ENCODE measurements at regions not wholly inside any gene's neighbourhood (a gene's known extent, or its start where the extent isn't known, plus 50 kb on each side); places are given as distances from the start of the nearest gene placed in this dataset.
"Not testable (repeated sequence)": the region's sequence is repeated elsewhere in the genome, so short reads cannot be mapped to it uniquely, and the experiment has no call there.

DNA sequence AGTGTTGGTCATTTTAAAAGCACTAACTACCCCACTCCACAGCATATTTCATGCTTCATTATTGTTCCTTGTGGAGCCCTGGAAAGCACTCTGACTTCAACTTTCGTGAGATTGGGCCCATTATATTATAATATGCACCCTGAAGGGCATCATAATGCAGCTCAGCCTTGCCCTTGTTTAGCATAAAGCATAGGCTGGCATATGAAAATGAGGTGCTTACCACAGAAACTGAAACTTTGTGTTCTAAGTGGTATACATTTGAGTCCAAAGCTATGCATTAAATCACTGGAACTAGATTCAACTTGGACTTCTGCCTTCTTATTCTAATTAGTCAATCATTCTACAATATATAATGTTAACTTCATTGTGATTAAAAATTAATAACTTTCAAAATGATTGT, 1027.9 kb downstream of the STIM2 start:
- no peak for DNase-seq

DNA sequence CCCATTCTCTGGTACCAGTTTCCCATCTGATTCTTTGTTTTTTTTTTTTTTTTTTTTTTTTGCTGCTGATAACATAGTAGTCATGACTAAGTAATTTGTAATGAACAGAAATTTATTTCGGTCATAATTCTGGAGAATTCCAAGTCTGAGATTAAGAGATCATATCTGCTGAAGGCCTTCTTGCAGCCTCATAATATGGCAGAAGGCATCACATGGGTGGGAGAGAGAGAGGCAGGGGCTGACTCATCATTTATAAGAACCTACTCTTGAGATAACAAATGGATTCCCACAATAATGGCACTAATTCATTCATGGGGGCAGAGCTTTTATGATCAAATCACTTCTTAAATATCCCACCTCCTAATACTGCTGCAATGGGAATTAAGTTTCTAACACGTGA, 1034.3 kb downstream of the STIM2 start:
- no peak for DNase-seq

DNA sequence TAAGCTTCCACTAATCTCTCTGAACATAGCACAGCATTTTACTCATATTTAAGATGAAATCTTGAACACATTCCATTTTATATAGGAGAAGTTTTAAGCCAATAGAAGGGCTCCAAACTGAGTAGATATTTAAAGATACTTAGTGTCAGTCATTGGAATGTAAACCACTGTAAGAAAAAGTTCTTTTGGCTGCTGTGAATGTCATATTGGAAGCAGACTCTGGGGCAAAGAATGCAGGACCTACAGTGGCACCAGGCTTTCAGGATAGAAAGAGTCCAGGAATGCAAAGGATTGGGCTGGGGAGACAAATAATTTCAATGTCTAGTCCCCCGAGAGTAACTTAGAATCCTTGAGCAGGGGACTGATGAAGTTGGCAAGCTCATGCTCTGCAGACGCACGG, 1047.7 kb downstream of the STIM2 start:
- DNase-seq, result no peak

DNA sequence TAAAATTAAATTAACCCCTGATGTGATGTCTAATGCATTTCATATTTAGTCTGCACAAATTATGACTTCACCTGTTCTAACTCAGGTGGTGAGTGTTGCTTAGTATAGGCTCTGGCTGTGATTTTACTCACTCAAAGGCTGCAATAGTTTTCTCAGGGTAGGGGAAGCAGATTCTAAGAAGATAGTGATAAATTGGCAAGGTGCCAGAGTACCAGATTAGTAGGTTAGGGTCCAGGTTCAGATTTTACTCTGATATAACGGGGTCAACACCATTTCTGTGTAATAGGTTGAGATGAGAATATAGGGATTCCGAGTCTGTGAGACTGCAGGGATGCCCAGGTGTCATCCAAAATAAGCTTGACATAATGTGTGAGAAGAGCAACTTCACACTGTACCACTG, 1049.6 kb downstream of the STIM2 start:
- no peak for DNase-seq

DNA sequence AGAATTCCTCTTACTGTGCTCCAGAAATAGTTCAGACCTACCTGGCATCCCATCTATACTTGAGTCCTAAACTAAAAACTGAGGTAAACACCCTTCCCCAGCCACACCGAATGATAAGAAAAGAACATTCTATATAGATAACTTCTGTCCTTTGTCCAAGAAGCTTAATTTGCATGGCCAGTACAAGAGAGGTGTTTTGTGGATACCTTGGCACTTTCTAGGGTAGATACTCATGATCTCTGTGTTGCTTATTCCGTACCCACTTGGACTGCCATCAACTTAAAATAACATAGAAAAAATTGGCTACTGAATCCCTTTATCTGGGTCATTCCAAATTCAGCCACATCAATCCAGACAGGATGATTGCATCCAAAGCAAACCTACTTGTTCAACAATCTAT, 1050.4 kb downstream of the STIM2 start:
- no peak for DNase-seq

DNA sequence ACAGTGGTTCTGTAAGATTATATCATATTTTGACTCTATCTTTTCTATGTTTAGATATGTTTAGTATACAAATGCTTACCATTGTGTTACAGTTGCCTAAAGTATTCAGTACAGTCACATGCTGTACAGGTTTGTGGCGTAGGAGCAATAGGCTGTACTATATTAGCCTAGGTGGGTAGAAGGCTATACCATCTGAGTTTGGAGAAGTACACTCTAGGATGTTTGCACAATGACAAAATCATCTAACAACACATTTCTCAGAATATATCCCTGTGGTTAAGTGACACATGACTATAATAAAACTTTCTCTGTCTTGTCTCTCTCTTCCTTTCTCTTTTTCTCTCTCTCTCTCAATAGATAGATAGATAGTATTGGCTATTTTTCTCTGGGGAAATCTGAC, 1053.1 kb downstream of the STIM2 start:
- no peak for DNase-seq

DNA sequence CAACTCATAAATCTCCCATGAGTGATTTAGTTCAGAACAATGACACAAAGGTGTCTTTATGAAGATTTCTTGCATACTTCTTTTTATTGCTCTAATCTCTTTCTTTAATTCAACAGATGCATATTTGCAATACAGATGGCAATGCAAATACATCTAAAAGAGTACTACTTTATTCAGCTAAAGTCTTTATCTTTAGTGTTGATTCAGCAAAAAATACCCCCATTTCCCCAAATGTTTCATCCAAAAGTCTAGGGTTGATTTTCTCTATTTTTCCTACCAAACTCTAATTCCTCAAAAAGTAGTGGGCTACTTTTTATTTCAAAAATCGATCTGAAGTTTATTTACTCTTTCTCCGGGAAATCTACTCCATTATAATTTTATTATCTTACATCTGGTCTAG, 1055.2 kb downstream of the STIM2 start:
- DNase-seq, result no peak

DNA sequence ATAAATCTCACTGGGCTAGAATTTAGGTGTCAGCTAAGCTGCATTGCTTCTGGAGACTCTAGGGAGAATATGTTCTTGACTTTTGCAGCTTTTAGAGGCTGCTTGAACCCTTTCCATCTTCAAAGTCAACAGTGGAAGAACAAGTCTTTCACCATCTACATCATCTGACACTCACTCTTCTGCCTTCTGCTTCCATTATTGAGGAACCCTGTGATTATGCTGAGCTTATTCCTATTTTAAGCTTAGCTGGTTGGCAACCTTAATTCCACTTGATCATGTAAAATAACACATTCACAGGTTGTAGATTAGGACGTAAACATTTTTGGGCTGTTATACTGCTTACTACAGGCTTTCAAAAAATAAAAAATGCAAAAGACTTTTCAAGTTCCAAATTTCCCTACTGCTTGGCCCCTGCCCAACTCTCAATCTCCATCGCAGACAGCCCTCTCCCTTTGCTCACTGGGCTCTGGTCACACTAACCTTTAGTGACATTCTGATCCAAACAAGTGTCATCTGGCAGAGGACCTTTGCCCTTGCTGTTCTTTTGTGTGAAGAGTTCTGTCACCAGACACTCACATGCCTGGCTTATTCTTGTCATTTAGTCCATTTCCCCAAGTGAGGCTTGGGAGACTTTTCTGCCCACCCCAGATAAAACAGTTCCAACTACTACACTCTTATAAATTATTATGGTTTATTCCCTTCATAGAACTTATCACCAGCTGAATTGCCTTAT, 1056.0 kb downstream of the STIM2 start:
- no peak for DNase-seq

DNA sequence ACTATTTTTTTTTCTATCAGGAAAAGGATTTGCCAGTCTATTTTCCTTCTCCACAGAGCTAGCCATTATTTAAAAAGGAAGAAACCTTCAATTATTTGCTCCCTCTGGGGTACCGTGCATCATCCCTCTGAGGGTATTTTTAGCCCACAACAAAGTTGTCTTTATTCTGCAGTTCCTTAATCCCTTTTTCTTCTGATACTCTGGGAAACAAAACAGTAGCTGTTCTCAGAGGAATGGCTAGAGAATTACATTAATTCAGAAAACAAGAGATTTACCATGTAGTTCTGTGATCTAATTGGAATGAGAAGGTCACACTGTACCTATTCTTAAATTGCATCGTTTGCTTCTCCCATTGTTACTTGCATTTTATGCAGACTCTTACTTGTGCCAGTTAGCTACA, 1056.7 kb downstream of the STIM2 start:
- no peak for DNase-seq

DNA sequence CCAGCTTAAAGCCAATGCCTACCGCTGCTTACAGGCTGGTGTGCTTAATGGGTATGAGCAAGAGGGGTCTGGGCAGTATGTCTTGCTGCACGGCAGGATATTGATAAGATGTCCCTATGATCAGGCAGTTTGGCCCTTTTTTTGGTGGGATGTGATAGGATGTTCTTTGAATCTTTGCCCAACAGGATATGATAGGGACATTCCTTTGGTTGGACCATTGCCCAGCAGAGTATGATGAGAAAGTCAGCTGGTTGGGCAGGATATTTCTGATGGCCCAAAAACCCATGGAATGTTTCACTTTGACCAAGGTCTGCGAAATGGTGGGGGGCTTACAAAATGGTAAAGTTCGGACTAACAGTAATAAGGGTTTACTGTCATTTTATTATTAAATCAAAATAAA, 1060.6 kb downstream of the STIM2 start:
- DNase-seq, result no peak

DNA sequence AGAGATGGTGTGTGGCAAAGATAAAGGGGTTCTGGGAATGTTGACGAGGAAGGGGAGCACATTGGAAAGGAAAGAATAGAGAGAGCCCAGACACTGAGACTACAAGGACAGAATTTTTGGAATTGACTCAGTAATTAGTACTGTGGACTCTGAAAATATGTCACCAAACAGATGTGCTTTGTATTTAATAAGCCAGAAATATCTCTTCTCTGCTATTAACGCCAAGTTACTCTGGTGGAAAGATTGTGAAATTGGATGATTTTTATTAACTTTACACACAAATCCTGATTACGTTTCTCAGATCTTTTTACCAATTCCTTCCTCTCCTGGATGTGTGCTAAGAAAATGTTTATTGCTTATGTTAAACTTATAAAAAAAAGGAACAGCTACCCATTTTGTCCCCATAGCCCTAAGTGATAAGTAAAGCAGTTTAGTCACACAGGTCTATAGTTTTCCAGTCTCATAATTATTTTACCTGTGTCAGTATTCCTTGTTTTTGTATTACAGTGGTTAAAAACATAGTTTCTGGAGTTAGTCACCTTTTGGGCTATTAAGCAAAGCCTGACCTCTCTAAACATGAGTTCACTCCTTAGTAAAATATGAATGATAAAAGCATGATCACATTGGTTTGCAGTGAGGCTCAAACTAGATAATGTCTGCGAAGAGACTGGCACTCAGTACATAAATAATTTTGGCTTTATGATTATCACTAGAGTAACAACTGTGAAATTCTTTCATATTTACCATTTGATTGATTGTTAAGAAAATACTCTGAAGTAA, 1068.3 kb downstream of the STIM2 start:
- no peak for DNase-seq

DNA sequence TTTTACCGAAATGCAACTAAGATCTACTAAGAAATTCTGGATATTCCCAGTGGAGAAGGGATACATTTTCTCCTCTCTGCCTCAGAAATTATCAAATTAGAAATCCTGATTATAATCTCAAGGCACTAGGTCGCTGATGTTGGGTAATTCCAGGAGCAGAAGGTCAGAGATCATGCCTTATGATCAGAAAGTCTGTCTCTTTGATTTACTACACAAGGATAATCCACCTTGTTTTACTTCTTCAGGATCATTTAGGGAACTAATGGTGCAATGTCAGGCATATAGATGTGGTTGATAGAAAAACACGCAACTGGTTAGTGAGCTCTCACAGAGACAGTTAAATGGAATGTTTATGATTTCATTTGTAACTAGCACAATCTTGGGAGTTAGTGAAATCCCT, 1069.7 kb downstream of the STIM2 start:
- no peak for DNase-seq

DNA sequence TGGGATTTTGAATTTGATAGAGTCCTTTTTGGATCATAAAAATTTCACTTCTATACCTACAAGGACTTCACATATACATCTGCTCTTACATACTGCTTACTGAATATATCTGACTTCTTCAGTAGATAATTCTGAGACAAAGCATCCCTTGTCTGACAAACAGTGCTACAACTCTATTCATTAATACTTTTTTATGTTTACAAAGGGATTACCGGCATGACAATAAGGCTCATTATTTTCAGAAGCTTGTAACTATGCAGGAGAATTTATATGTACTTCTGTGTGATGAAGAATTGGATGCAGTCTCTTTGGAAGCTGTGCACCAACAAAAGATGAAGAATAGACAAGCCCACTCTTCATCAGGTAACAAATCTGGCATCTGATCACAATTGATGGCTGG, 1070.3 kb downstream of the STIM2 start:
- DNase-seq, result no peak

DNA sequence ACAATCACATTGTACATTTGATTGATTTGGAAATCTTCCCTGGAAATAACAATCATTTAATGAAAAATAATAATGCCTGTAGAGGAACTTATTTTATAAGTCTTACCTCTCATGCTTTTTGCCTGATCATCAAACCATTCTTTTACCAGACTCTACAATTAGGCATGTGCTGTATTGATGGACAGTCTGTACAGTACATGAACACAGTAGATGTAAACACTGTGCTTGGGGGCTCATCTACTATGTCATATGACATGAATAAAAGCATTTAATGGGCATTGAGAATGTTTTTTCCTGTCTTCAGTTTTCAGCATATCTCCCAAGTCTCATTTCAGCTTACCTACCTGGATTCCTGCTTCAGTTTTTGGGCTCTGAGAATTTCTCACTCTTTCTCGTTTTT, 1070.9 kb downstream of the STIM2 start:
- no peak for DNase-seq

DNA sequence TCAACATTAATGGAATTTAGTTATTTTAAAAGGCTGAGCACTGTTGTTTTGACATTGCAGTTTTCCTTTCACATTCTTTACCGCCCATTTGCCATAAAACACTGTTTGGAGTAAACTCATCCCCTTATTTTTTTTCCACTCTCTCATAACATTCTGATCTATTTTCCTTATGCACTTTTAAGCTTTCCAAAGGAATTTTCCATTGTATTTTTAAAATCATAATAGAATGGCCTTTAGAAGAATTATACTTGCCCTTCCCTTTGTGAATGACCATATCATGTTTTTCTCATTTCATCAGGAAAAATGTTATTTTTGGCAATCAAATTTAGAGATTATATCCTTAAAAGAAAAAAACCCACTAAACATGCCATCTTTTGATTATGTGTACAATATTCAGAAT, 1074.2 kb downstream of the STIM2 start:
- DNase-seq, result no peak

DNA sequence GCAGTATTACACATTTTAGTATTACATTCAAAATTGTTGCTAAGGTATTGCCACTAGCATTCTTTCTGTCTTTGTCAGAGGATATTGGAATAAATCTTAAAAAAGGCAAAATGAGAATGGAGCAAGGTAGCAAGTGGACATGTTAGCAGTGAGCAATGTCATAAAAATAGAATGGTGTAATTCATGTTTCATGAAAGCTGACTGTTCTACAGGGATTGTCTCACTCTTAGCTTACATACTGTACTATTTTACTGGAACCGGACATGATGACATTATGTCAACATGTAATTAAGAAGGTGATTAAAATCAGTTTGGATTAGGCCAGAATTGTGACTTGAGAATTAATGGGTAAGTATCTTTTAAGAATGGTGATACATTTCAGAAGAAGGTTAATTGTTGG, 1086.2 kb downstream of the STIM2 start:
- no peak for DNase-seq

DNA sequence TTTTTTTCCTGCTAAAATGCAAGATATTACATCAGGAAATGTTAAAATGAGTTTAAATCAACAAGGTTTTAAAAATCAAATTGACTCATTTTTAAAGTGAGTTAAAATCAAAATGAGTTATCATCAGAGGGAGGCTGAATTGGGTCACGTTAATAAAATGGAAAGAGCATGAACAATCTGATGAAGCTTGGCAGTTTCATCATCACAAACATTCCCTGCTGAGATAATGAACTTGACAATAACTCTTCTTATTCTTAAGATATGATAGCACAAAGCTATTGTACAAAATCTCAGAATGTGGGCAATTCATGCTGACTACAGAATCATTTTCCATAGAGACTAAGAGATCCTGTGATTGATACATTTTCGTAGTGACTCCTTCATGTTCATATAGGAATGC, 1086.7 kb downstream of the STIM2 start:
- DNase-seq, result no peak

DNA sequence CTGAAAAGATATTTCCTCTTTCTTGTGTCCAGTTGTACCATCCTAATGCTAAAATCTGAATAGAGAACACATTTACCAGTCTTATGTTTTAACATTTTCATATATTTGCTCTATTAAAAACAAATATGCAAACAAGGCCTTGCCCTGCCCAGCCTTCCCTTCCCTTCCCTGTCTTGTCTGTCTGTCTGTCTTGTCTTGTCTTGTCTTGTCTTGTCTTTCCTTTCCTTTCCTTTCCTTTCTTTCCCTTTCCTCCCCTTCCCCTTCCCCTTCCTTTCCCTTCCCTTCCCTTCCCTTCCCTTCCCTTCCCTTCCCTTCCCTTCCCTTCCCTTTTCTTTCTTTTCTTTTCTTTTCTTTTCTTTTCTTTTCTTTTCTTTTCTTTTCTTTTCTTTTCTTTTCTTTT, 1103.5 kb downstream of the STIM2 start:
- no peak for DNase-seq

DNA sequence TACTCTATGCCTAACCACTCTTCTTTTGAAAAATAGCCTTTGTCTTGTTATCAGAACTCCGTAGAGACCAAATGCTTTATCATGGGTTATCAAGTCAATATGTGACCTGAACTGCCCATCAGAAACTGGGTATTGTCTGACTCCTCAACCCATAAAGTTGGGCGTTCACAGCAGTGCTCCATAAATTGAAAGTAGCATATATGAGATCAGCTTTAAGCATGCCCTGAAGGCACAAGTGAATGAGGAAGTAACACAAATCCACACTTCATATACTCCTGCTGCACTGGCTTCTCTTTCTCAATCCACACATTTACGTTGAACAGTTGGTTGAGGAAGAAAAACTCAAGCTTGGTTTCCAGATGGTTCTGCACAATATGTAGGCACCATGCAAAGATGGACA, 1106.0 kb downstream of the STIM2 start:
- DNase-seq, result no peak

DNA sequence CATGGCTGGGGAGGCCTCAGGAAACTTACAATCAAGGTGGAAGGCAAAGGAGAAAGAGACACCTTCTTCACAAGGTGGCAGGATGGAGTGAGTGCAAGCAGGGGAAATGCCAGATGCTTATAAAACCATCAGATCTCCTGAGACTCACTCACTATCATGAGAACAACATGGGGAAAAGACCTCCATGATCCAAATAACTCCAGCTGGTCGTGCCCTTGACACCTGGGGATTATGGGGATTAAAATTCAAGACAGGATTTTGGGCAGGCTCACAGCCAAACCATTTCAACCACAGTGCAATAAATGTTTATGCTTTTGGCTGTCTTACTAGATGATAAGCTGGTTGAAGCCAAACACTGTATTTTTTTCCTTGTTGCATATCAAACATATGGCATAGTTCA, 1112.4 kb downstream of the STIM2 start:
- DNase-seq, result no peak

DNA sequence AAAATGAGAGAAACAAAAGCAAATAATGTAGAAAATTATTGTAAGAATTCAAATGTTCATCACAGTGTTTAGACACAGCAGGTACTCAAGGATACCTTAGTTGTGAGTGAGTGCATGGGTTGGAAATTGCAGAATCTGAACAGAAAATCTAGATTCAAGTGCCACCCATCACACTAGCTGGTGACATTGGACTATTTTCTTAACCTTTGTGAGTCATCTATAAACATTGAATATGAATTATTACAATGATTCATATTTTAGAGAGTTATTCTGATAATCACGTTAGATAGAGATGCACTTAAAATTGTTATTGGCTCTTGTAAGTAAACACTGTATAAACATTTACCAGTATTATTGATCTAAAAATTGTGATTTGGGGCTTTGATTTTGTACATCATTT, 1113.1 kb downstream of the STIM2 start:
- DNase-seq, result no peak

DNA sequence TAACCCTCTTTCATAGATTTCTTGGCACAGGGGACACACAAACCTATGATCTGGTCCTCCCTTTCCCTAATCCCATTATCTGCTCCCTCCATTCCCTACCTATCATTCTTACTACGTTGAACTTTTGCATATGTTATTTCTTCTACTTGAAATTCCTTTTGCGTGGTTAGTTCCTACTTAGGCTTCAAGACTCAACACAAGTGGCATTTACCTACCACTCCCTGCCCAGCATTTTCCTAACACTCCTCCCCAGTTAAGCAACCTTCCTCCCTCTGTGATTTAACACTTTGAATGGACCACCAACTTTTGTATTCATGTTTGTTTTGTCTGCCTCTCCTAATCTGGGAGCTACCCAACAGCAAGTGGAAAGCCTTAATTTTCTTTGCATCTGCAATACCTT, 1113.7 kb downstream of the STIM2 start:
- DNase-seq, result no peak

DNA sequence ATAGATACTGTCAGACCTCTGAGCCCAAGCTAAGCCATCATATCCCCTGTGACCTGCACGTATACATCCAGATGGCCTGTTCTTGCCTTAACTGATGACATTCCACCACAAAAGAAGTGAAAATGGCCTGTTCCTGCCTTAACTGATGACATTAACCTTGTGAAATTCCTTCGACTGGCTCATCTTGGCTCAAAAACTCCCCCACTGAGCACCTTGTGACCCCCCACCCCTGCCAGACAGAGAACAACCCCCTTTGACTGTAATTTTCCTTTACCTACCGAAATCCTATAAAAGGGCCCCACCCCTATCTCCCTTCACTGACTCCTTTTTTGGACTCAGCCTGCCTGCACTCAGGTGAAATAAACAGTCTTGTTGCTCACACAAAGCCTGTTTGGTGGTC, 1114.2 kb downstream of the STIM2 start:
- not testable (repeated sequence) for DNase-seq

DNA sequence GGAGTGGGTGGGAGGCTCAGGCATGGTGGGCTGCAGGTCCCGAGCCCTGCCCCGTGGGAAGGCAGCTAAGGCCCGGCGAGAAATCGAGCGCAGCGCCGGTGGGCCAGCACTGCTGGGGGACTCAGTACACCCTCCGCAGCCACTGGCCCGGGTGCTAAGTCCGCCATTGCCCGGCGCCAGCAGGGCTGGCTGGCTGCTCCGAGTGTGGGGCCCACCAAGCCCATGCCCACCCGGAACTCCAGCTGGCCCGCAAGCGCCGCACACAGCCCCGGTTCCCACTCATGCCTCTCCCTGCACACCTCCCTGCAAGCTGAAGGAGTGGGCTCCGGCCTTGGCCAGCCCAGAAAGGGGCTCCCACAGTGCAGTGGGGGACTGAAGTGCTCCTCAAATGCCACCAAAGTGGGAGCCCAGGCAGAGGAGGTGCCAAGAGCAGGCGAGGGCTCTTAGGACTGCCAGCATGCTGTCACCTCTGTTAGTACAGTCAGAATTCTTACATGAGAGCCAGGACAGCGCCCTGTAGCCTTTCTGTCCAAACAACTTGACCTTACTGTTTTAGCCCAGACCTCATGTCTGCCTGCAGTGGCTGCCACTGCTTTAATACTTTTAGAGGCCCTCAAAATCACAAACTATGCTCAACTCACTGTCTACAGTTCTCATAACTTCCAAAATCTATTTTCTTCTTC, 1117.9 kb downstream of the STIM2 start:
- not testable (repeated sequence) for DNase-seq

Data from NCI-H2227 treated with DMSO at 0.1 percent for 48 hours (cell line).